Gastroesophageal sphincter (tissue), 3 donors: ENCODE measurements at regions not wholly inside any gene's neighbourhood (a gene's known extent, or its start where the extent isn't known, plus 50 kb on each side); places are given as distances from the start of the nearest gene placed in this dataset.
"Not testable (repeated sequence)": the region's sequence is repeated elsewhere in the genome, so short reads cannot be mapped to it uniquely, and the experiment has no call there.

ENCODE experiments used
- CTCF ChIP-seq, 4 experiments: fragments of 200-600 bp in 2 of 4; fragments of 450-650 bp in 2 of 4; sonication (generic) in 1 of 4; IDR thresholded peaks; one replicate each; pipeline ENCODE4 v1.5.1; 2017 to 2019; ENCODE audit warnings: antibody characterized with exemption in 4 of 4, mild to moderate bottlenecking in 2 of 4, moderate library complexity in 2 of 4
- POLR2A ChIP-seq, 2 donors: fragments of 450-650 bp; IDR thresholded peaks; one replicate each; pipeline ENCODE4 v1.6.1; 2017; ENCODE audit warnings: antibody characterized with exemption in 2 of 2, mild to moderate bottlenecking in 2 of 2, moderate library complexity in 1 of 2
- POLR2AphosphoS5 ChIP-seq: sonication (generic); formaldehyde crosslinking; IDR thresholded peaks from one replicate; pipeline ENCODE4 v1.6.1; 2017; ENCODE audit warnings: antibody characterized with exemption

- TF ChIP-seq CTCF (IDR thresholded peaks at IDR 0.05); POLR2AphosphoS5; POLR2A (IDR thresholded peaks at IDR 0.05): not testable (repeated sequence)
Measured at GRCh38 chr19:27355581-27355980, 1857.4 kb downstream of the UQCRFS1 start.
